Fibroblast of lung (primary cell): ENCODE measurements at regions not wholly inside any gene's neighbourhood (a gene's known extent, or its start where the extent isn't known, plus 50 kb on each side); places are given as distances from the start of the nearest gene placed in this dataset.
"Not testable (repeated sequence)": the region's sequence is repeated elsewhere in the genome, so short reads cannot be mapped to it uniquely, and the experiment has no call there.

Experiments used
- EZH2 ChIP-seq: IDR thresholded peaks from 2 replicates; pipeline ENCODE4 v1.5.1; 2012; ENCODE audit warnings: low read length, control low read depth, mild to moderate bottlenecking; ENCODE audit errors: missing control alignments
- TF ChIP-seq, protein P1 (sequence below), 2 donors: IDR thresholded peaks in 1 of 2; conservative IDR thresholded peaks in 1 of 2; 1 replicate in 1 of 2; 2 replicates in 1 of 2; pipeline ENCODE4 v1.5.1; 2011 to 2012; ENCODE audit warnings: low read length in 2 of 2, control low read depth in 1 of 2, inconsistent platforms in 1 of 2, low read depth in 1 of 2, mild to moderate bottlenecking in 1 of 2

DNA sequence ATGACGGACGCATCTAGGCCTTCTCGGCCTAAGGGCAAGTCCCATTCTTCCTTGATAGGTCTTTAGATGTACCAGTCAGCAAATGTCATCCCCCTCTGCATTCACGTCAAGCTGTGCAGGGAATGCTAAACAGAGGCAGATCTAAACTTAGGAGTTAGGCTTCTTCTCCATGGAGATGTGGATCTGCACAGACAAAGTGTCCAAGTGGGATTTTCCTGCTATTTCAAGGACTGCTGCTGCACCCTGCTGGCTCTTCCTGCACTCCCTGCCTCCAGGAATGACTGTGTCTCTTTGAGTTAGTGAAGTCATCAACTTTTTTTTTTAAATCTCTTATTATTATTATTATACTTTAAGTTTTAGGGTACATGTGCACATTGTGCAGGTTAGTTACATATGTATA, 73.4 kb upstream of the SAMD11 start:
- TF ChIP-seq, protein P1, sequence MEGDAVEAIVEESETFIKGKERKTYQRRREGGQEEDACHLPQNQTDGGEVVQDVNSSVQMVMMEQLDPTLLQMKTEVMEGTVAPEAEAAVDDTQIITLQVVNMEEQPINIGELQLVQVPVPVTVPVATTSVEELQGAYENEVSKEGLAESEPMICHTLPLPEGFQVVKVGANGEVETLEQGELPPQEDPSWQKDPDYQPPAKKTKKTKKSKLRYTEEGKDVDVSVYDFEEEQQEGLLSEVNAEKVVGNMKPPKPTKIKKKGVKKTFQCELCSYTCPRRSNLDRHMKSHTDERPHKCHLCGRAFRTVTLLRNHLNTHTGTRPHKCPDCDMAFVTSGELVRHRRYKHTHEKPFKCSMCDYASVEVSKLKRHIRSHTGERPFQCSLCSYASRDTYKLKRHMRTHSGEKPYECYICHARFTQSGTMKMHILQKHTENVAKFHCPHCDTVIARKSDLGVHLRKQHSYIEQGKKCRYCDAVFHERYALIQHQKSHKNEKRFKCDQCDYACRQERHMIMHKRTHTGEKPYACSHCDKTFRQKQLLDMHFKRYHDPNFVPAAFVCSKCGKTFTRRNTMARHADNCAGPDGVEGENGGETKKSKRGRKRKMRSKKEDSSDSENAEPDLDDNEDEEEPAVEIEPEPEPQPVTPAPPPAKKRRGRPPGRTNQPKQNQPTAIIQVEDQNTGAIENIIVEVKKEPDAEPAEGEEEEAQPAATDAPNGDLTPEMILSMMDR (conservative IDR thresholded peaks at IDR 0.05 in 1 of 2, IDR thresholded peaks at IDR 0.05 in 1 of 2; ENCODE audit: low read depth in 1 of 2, low read length in 2 of 2), result peak; percentile 16 to 38
- TF ChIP-seq EZH2, result not testable (repeated sequence)
